GM23248 (cell line): ENCODE measurements at regions not wholly inside any gene's neighbourhood (a gene's known extent, or its start where the extent isn't known, plus 50 kb on each side); places are given as distances from the start of the nearest gene placed in this dataset.

Experiments
- DNase-seq: peaks from one replicate; pipeline ENCODE4 v3.0.0-alpha.2; 2015
- H2AFZ ChIP-seq: fragments of 200-600 bp; sonication (generic); 2 replicates; pipeline ENCODE4 v1.6.1; 2016; ENCODE audit warnings: antibody characterized with exemption
- H3F3A ChIP-seq: fragments of 200-600 bp; sonication (generic); 2 replicates; pipeline ENCODE4 v1.6.1; 2016; ENCODE audit warnings: mild to moderate bottlenecking, antibody characterized with exemption, mixed run types; ENCODE audit not compliant: insufficient read depth
- H3K27ac ChIP-seq: fragments of 200-600 bp; sonication (generic); 2 replicates; pipeline ENCODE4 v1.5.1; 2016; ENCODE audit warnings: mild to moderate bottlenecking
- H3K27me3 ChIP-seq: fragments of 200-600 bp; sonication (generic); replicated peaks from 2 replicates; pipeline ENCODE4 v1.6.1; 2016; ENCODE audit warnings: mild to moderate bottlenecking; ENCODE audit not compliant: insufficient read depth
- H3K36me3 ChIP-seq: fragments of 200-600 bp; sonication (generic); 2 replicates; pipeline ENCODE4 v1.6.1; 2016; ENCODE audit warnings: low read depth, mild to moderate bottlenecking
- H3K4me1 ChIP-seq: fragments of 200-600 bp; sonication (generic); 2 replicates; pipeline ENCODE4 v1.6.1; 2016; ENCODE audit warnings: mild to moderate bottlenecking; ENCODE audit not compliant: insufficient read depth
- H3K4me2 ChIP-seq: fragments of 200-600 bp; sonication (generic); one replicate; pipeline ENCODE4 v1.6.1; 2016; ENCODE audit warnings: mild to moderate bottlenecking; ENCODE audit not compliant: unreplicated experiment
- H3K4me3 ChIP-seq: fragments of 200-600 bp; sonication (generic); 2 replicates; pipeline ENCODE4 v1.5.1; 2016; ENCODE audit warnings: mild to moderate bottlenecking
- H3K79me2 ChIP-seq: fragments of 200-600 bp; sonication (generic); 2 replicates; pipeline ENCODE4 v1.6.1; 2016; ENCODE audit warnings: mild to moderate bottlenecking; ENCODE audit not compliant: insufficient read depth
- H3K9ac ChIP-seq: fragments of 200-600 bp; sonication (generic); 2 replicates; pipeline ENCODE4 v1.6.1; 2016; ENCODE audit warnings: mild to moderate bottlenecking
- H3K9me2 ChIP-seq: fragments of 200-600 bp; sonication (generic); 2 replicates; pipeline ENCODE4 v1.6.1; 2016; ENCODE audit warnings: mixed run types, mild to moderate bottlenecking, moderate library complexity; ENCODE audit not compliant: insufficient read depth
- H3K9me3 ChIP-seq: fragments of 200-600 bp; sonication (generic); one replicate; pipeline ENCODE4 v1.6.1; 2017; ENCODE audit warnings: low read depth
- H4K20me1 ChIP-seq: fragments of 200-600 bp; sonication (generic); 2 replicates; pipeline ENCODE4 v1.6.0; 2016; ENCODE audit not compliant: insufficient read depth
- EZH2 ChIP-seq: fragments of 200-600 bp; sonication (generic); IDR thresholded peaks from 2 replicates; pipeline ENCODE4 v1.6.1; 2018; ENCODE audit warnings: antibody characterized with exemption, mild to moderate bottlenecking; ENCODE audit not compliant: insufficient read depth, poor library complexity, severe bottlenecking
- EZH2phosphoT487 ChIP-seq: fragments of 200-600 bp; sonication (generic); IDR thresholded peaks from 2 replicates; pipeline ENCODE4 v1.6.1; 2018; ENCODE audit warnings: antibody characterized with exemption, moderate library complexity, mild to moderate bottlenecking, low read depth; ENCODE audit not compliant: insufficient read depth
- WGBS, 2 experiments: methylation state at CpG; one replicate each; pipeline ENCODE4 v1.1.6; 2015 to 2017; ENCODE audit warnings: low lambda C conversion rate in 2 of 2, low coverage in 1 of 2; ENCODE audit errors: missing lambda C conversion rate in 2 of 2; 5-methylcytosine and 5-hydroxymethylcytosine counted together
- in situ Hi-C: fragments of 300-500 bp; cut with MboI; formaldehyde crosslinking; loops from 2 replicates; pipeline ENCODE4 v1.15.0; 2020

- no peaks in the 10 kb centered on the region for H3K36me3 ChIP-seq
- no peaks in the 10 kb centered on the region for H4K20me1 ChIP-seq
- H3K9me2 ChIP-seq: no peaks in the 10 kb centered on the region
- no peak overlapping the region for H3K4me3 ChIP-seq
- no peaks in the 10 kb centered on the region for H3F3A ChIP-seq
- H3K27me3 ChIP-seq: no peaks in the 10 kb centered on the region
- H3K27ac ChIP-seq: no peak overlapping the region
- 3 to 7% methylated on average over 3 of the region's 3 CpGs for whole genome bisulfite sequencing, 2 experiments
- no peak overlapping the region for H3K4me2 ChIP-seq
- DNase-seq: no peak
- in situ Hi-C loops: no loop called here
- H3K79me2 ChIP-seq: no peaks in the 10 kb centered on the region
- no peak for TF ChIP-seq EZH2phosphoT487
- TF ChIP-seq EZH2: no peak
- no peak overlapping the region for H2AFZ ChIP-seq
- H3K9ac ChIP-seq: no peak overlapping the region
- no peaks in the 10 kb centered on the region for H3K4me1 ChIP-seq
- no peaks in the 10 kb centered on the region for H3K9me3 ChIP-seq
These were observed 1509.3 kb downstream of the FAM181B start for GRCh38 chr11:81224396-81224795.

GRCh38 chr11:81222491-81222890, 1511.2 kb downstream of the FAM181B start:
- no peak overlapping the region for H2AFZ ChIP-seq
- H3K79me2 ChIP-seq: no peaks in the 10 kb centered on the region
- no peak overlapping the region for H3K4me3 ChIP-seq
- no peaks in the 10 kb centered on the region for H3K27me3 ChIP-seq
- H4K20me1 ChIP-seq: no peaks in the 10 kb centered on the region
- WGBS, 2 experiments: 18 to 34% methylated on average over 3 of the region's 3 CpGs
- H3K4me2 ChIP-seq: no peak overlapping the region
- no peaks in the 10 kb centered on the region for H3K9me2 ChIP-seq
- TF ChIP-seq EZH2: no peak
- no peak for TF ChIP-seq EZH2phosphoT487
- H3K9me3 ChIP-seq: no peaks in the 10 kb centered on the region
- no peak for DNase-seq
- H3K4me1 ChIP-seq: no peaks in the 10 kb centered on the region
- in situ Hi-C loops: no loop called here
- no peaks in the 10 kb centered on the region for H3F3A ChIP-seq
- H3K9ac ChIP-seq: no peak overlapping the region
- H3K36me3 ChIP-seq: no peaks in the 10 kb centered on the region
- no peak overlapping the region for H3K27ac ChIP-seq

DNA sequence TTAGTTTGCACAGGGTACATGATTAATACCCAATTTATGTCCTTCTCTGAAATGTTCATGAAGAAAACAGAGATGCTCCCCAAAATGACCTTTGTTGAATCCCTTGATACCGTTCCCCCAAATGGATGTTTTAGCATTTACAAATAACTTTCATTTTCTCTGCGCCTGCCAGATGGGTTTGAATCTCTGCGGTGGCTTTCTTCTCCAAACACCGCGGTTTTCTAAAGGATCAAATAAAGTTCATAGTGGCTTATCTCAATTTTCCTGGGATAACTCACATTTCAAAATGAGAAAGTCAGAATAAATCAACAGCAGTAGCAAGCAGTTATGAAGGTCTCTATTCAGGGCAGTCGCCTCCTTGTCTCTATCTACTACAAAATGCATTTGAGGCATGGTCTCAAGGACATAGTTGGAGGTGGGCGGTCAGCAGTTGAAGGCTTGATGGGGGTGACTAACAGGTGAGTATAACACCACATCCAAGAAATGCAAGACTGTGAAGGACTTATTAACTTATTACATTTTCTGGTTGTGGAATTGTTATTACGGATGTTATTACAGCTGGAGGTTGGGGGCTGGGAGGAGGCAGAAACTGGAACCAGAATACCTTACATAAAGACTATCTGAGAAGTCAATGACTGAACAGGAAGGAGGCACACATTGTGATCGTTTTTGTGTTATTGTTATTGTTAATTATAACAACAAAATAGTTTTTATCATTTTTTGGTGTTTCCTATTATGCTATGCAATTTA, 1513.3 kb downstream of the FAM181B start:
- Histone ChIP-seq H3K36me3 (no peaks in the 10 kb centered on the region), H2AFZ (no peak overlapping the region), H3F3A (no peaks in the 10 kb centered on the region), H3K27ac (no peak overlapping the region), H3K4me3 (no peak overlapping the region), H3K27me3 (no peaks in the 10 kb centered on the region), H3K4me1 (no peaks in the 10 kb centered on the region), H3K79me2 (no peaks in the 10 kb centered on the region), H3K9me2 (no peaks in the 10 kb centered on the region), H3K9me3 (no peaks in the 10 kb centered on the region), H4K20me1 (no peaks in the 10 kb centered on the region), H3K4me2 (no peak overlapping the region), H3K9ac (no peak overlapping the region)
- WGBS, 2 experiments: 42 to 44% methylated on average over 9 of the region's 9 CpGs
- TF ChIP-seq EZH2phosphoT487 (no peak), EZH2 (no peak)
- no peak for DNase-seq
- in situ Hi-C loops: no loop called here

- Histone ChIP-seq H3F3A (no peaks in the 10 kb centered on the region), H2AFZ (no peak overlapping the region), H3K9me3 (no peaks in the 10 kb centered on the region), H3K4me3 (no peak overlapping the region), H3K27me3 (no peaks in the 10 kb centered on the region), H3K4me1 (no peaks in the 10 kb centered on the region), H3K4me2 (no peak overlapping the region), H4K20me1 (no peaks in the 10 kb centered on the region), H3K36me3 (no peaks in the 10 kb centered on the region), H3K79me2 (no peaks in the 10 kb centered on the region), H3K9me2 (no peaks in the 10 kb centered on the region), H3K27ac (no peak overlapping the region), H3K9ac (no peak overlapping the region)
- WGBS, 2 experiments: 53 to 57% methylated on average over 1 of the region's 1 CpG
- DNase-seq: no peak
- TF ChIP-seq EZH2phosphoT487: no peak
- no peak for TF ChIP-seq EZH2
- in situ Hi-C loops: no loop called here
These were observed 1514.0 kb downstream of the FAM181B start for GRCh38 chr11:81219661-81220060.

DNA sequence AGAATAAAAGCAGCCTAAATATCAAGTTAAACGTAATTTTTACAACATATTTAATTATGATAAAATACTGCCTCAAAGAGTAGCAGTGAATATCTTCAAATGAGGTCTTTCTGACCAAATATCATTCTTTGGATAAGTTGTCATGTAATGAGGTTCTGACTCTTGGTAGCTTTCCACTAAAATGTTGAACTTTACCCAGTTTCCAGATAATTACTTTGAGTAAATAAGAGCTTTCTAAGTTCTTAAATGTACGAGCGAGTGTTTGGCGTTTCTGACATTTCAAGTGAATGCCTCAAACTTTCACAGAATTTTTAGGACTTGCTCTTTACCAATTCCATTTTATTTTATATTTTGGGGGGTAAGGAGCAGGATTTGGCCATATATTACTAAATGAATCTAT, 1515.2 kb downstream of the FAM181B start:
- Histone ChIP-seq H3K4me3 (no peak overlapping the region), H4K20me1 (no peaks in the 10 kb centered on the region), H3K9me3 (no peaks in the 10 kb centered on the region), H3K9me2 (no peaks in the 10 kb centered on the region), H3K27me3 (no peaks in the 10 kb centered on the region), H3K79me2 (no peaks in the 10 kb centered on the region), H3F3A (no peaks in the 10 kb centered on the region), H3K36me3 (no peaks in the 10 kb centered on the region), H3K4me1 (no peaks in the 10 kb centered on the region), H3K9ac (no peak overlapping the region), H2AFZ (no peak overlapping the region), H3K4me2 (no peak overlapping the region), H3K27ac (no peak overlapping the region)
- WGBS, 2 experiments: 40 to 42% methylated on average over 4 of the region's 4 CpGs
- DNase-seq: no peak
- in situ Hi-C loops: no loop called here
- no peak for TF ChIP-seq EZH2phosphoT487
- no peak for TF ChIP-seq EZH2
